GM19467 (cell line): ENCODE measurements at regions not wholly inside any gene's neighbourhood (a gene's known extent, or its start where the extent isn't known, plus 50 kb on each side); places are given as distances from the start of the nearest gene placed in this dataset.
"Not testable (repeated sequence)": the region's sequence is repeated elsewhere in the genome, so short reads cannot be mapped to it uniquely, and the experiment has no call there.

Experiments
- ATAC-seq: cut with Tn5 transposase; IDR thresholded peaks from one replicate; pipeline ENCODE4 v1.9.1; 2021; ENCODE audit warnings: mild to moderate bottlenecking, moderate library complexity; ENCODE audit not compliant: unreplicated experiment

- no peak for ATAC-seq
Measured at GRCh38 chr20:25848222-25848621, 151.6 kb upstream of the ZNF337 start.

- not testable (repeated sequence) for ATAC-seq
Measured at GRCh38 chr20:25844640-25845039, 148.0 kb upstream of the ZNF337 start.

- ATAC-seq: not testable (repeated sequence)
Measured at GRCh38 chr20:25813511-25813910, 116.9 kb upstream of the ZNF337 start.

- not testable (repeated sequence) for ATAC-seq
Measured at GRCh38 chr20:25798174-25798993, 101.7 kb upstream of the ZNF337 start.

- not testable (repeated sequence) for ATAC-seq
Measured at GRCh38 chr20:25797062-25797461, 100.4 kb upstream of the ZNF337 start.

- ATAC-seq: not testable (repeated sequence)
Measured at GRCh38 chr20:25777241-25777640, 80.6 kb upstream of the ZNF337 start.

GRCh38 chr20:25774711-25775110 lies 78.1 kb upstream of the ZNF337 start:
- not testable (repeated sequence) for ATAC-seq

- ATAC-seq: not testable (repeated sequence)
Measured at GRCh38 chr20:25774203-25774602, 77.5 kb upstream of the ZNF337 start.

- not testable (repeated sequence) for ATAC-seq
Measured at GRCh38 chr20:25772437-25772836, 75.8 kb upstream of the ZNF337 start.

GRCh38 chr20:25771818-25772217 lies 75.2 kb upstream of the ZNF337 start:
- not testable (repeated sequence) for ATAC-seq

GRCh38 chr20:25761596-25761995 lies 64.9 kb upstream of the ZNF337 start:
- no peak for ATAC-seq

- not testable (repeated sequence) for ATAC-seq
Measured at GRCh38 chr20:25761046-25761445, 64.4 kb upstream of the ZNF337 start.

- ATAC-seq: peak; percentile 74
Measured at GRCh38 chr20:25750765-25751696, 54.4 kb upstream of the ZNF337 start.

GRCh38 chr20:25750220-25750764 lies 53.6 kb upstream of the ZNF337 start:
- ATAC-seq: no peak

- ATAC-seq: no peak
Measured at GRCh38 chr20:25749649-25750048, 53.0 kb upstream of the ZNF337 start.
